ENCODE measurements at regions not wholly inside any gene's neighbourhood (a gene's known extent, or its start where the extent isn't known, plus 50 kb on each side); places are given as distances from the start of the nearest gene placed in this dataset.

- no peak for TF ChIP-seq CTCF (IDR thresholded peaks at IDR 0.05; ENCODE audit: low read depth, low read length)
- no peak for DNase-seq (ENCODE audit: extremely low read depth, low read depth)
Observed at GRCh38 chr19:33876192-33876591, 79.5 kb downstream of the KCTD15 start.

- no peak for DNase-seq (ENCODE audit: extremely low read depth, low read depth)
- TF ChIP-seq CTCF (IDR thresholded peaks at IDR 0.05; ENCODE audit: low read depth, low read length): no peak
Observed at GRCh38 chr19:33878030-33878544, 81.4 kb downstream of the KCTD15 start.

GRCh38 chr19:33878910-33879810 lies 82.5 kb downstream of the KCTD15 start:
- DNase-seq (ENCODE audit: extremely low read depth, low read depth): no peak

GRCh38 chr19:33879818-33880575 lies 83.3 kb downstream of the KCTD15 start:
- DNase-seq (ENCODE audit: extremely low read depth, low read depth): no peak
- TF ChIP-seq CTCF (IDR thresholded peaks at IDR 0.05; ENCODE audit: low read depth, low read length): no peak

More at GRCh38 chr19:33878910-33879810, 82.5 kb downstream of the KCTD15 start:
- TF ChIP-seq CTCF (IDR thresholded peaks at IDR 0.05; ENCODE audit: low read depth, low read length): no peak

DNA sequence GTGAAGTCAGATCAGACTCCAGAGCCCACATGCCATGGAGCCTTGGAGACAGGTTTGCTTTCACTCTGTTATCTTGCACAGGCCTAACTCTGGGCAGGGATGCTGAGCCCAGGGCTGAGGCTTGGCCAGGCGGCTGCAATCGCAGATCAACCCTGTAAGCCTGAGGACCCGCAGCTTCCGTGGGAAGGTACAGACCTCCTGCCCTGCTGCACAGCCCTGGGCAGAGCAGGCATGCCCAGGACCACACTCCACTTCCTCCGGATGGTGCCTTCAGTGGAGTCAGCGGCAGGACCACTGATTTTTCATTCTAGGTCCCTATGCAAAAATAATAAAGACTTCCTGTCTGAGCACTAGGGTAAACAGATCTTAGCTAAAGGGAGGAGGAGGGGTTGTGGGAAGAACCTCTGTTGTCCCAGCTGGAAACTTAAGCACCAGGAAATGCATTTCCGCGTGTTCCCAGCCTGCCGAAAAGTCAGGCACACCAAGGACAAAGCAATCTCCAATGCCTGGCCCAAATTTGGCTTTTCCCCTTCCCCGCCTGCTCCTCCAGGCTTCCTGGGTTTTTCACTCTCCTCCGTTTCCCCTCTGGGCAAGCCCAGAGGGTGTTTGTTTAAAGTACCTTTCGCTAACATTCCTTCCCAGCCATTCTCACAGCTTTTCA lies 87.3 kb downstream of the KCTD15 start:
- TF ChIP-seq CTCF (IDR thresholded peaks at IDR 0.05; ENCODE audit: low read depth, low read length): no peak
- no peak for DNase-seq (ENCODE audit: extremely low read depth, low read depth)

DNA sequence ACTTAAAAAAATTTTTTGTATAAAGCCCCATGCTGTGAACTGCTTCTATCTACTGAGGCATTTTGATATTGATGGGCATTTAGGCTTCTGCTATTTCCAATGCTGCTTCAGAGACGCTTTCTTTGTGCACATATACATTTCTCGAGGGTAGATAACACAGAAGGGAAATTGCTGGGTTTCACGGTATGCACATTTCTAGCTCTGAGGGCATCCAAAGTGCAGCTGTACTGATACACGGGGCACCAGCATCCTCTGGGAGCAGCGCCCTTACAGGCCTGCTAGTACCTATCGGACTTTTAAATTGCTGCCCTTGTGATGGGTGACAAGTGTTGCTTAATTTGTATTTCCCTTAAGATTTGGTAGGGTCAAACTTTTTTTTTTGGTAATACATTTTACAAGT lies 88.6 kb downstream of the KCTD15 start:
- DNase-seq (ENCODE audit: extremely low read depth, low read depth): no peak
- no peak for TF ChIP-seq CTCF (IDR thresholded peaks at IDR 0.05; ENCODE audit: low read depth, low read length)

All from AG09319 (cell line).